ENCODE measurements at regions not wholly inside any gene's neighbourhood (a gene's known extent, or its start where the extent isn't known, plus 50 kb on each side); places are given as distances from the start of the nearest gene placed in this dataset.
A peak's percentile ranks its signal among the peaks of the same experiment; 100 is the strongest.

DNA sequence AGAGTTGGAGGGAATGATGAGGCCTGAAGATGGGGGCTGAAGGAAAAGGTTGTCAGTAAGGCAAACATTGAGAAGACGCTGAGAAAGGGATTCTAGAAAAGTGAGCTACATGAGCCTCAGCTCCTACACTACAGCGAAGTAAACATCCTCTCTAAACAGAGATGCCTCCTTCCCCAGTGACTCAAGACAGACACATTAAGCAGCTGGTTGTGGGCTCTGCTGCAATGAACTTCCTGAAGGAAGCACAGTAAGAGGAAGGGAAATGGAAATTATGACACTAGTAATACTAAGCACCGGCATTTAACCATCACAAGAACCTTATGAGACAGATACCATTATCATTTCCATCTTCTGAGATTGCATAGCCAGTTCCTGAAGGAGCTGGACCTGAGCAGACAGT lies 190.5 kb downstream of the C11orf87 start:
- H3K9me1 ChIP-seq (ENCODE audit: control insufficient read depth, extremely low read depth, insufficient read depth, low read length): no peaks in the 10 kb centered on the region
- dilution Hi-C loops (cut with MboI; ENCODE audit: extremely low pct_ligation_motif_present, low sequenced_read_pairs): no loop called here
- no peak overlapping the region for H2AFZ ChIP-seq (ENCODE audit: control insufficient read depth, low read length)
- FAIRE-seq (peak; percentile 75), DNase-seq (ENCODE audit: low read depth, low spot score) (no peak)
- no peaks in the 10 kb centered on the region for H3K36me3 ChIP-seq (ENCODE audit: control insufficient read depth in 2 of 2, extremely low read depth in 1 of 2, insufficient read depth in 2 of 2, low read length in 2 of 2)
- H3K27ac ChIP-seq (ENCODE audit: control insufficient read depth, insufficient read depth, low read length): no peak overlapping the region
- H3K4me3 ChIP-seq (ENCODE audit: control insufficient read depth in 2 of 3, extremely low read depth in 1 of 3, insufficient read depth in 2 of 3, low read depth in 1 of 3, low read length in 3 of 3): no peak overlapping the region
- H3K27me3 ChIP-seq (ENCODE audit: control insufficient read depth, extremely low read depth, insufficient read depth, low read length): no peaks in the 10 kb centered on the region
- H3K9me3 ChIP-seq (ENCODE audit: control insufficient read depth, low read depth, low read length): no peaks in the 10 kb centered on the region
- H3K9ac ChIP-seq (ENCODE audit: control insufficient read depth, extremely low read depth, insufficient read depth, low read length): no peak overlapping the region
- TF ChIP-seq EZH2 (IDR thresholded peaks at IDR 0.05; ENCODE audit: low read length): no peak
- TF ChIP-seq, protein P1, sequence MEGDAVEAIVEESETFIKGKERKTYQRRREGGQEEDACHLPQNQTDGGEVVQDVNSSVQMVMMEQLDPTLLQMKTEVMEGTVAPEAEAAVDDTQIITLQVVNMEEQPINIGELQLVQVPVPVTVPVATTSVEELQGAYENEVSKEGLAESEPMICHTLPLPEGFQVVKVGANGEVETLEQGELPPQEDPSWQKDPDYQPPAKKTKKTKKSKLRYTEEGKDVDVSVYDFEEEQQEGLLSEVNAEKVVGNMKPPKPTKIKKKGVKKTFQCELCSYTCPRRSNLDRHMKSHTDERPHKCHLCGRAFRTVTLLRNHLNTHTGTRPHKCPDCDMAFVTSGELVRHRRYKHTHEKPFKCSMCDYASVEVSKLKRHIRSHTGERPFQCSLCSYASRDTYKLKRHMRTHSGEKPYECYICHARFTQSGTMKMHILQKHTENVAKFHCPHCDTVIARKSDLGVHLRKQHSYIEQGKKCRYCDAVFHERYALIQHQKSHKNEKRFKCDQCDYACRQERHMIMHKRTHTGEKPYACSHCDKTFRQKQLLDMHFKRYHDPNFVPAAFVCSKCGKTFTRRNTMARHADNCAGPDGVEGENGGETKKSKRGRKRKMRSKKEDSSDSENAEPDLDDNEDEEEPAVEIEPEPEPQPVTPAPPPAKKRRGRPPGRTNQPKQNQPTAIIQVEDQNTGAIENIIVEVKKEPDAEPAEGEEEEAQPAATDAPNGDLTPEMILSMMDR (optimal IDR thresholded peaks at IDR 0.05 in 1 of 3, IDR thresholded peaks at IDR 0.05 in 1 of 3, conservative IDR thresholded peaks at IDR 0.05 in 1 of 3; ENCODE audit: extremely low read depth in 1 of 3, insufficient read depth in 2 of 3, low read length in 3 of 3): no peak
- no peaks in the 10 kb centered on the region for H3K79me2 ChIP-seq (ENCODE audit: control insufficient read depth, insufficient read depth, low read length)
- no peaks in the 10 kb centered on the region for H3K4me1 ChIP-seq (ENCODE audit: control insufficient read depth, extremely low read depth, insufficient read depth, low read length)
- H4K20me1 ChIP-seq (ENCODE audit: control insufficient read depth, extremely low read depth, insufficient read depth, low read length): no peaks in the 10 kb centered on the region
- no peak overlapping the region for H3K4me2 ChIP-seq (ENCODE audit: control insufficient read depth, extremely low read depth, insufficient read depth, low read depth, low read length)

DNA sequence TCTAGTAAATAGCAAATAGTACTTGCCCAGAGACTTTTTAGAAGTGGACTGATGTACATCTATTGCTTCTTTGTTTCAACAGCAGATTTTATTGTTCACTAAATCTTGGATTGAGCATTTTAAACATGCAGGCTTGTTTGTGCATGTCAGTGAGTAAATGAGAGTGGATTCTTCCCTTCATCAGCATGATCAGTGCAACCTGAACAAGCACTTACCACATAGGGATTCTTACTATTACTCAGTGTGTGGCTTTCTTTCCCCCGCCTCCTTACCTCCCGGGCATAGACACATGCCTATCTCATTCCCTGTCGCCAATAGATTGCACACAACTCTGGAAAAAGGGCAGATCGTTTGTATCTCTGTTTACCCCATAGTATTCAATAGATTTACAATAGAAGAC lies 197.5 kb downstream of the C11orf87 start:
- peak; percentile 73 for DNase-seq (ENCODE audit: low read depth, low spot score)
- no peaks in the 10 kb centered on the region for H4K20me1 ChIP-seq (ENCODE audit: control insufficient read depth, extremely low read depth, insufficient read depth, low read length)
- H3K27me3 ChIP-seq (ENCODE audit: control insufficient read depth, extremely low read depth, insufficient read depth, low read length): no peaks in the 10 kb centered on the region
- peak overlapping the region; percentile 60 for H3K27ac ChIP-seq (ENCODE audit: control insufficient read depth, insufficient read depth, low read length)
- H3K9ac ChIP-seq (ENCODE audit: control insufficient read depth, extremely low read depth, insufficient read depth, low read length): no peak overlapping the region
- H3K79me2 ChIP-seq (ENCODE audit: control insufficient read depth, insufficient read depth, low read length): no peaks in the 10 kb centered on the region
- H3K4me2 ChIP-seq (ENCODE audit: control insufficient read depth, extremely low read depth, insufficient read depth, low read depth, low read length): peak overlapping the region; percentile 75
- peak overlapping the region in 1 of 3 experiments; percentile 32 for H3K4me3 ChIP-seq (ENCODE audit: control insufficient read depth in 2 of 3, extremely low read depth in 1 of 3, insufficient read depth in 2 of 3, low read depth in 1 of 3, low read length in 3 of 3)
- dilution Hi-C loops (cut with MboI; ENCODE audit: extremely low pct_ligation_motif_present, low sequenced_read_pairs): no loop called here
- TF ChIP-seq, protein P1 (optimal IDR thresholded peaks at IDR 0.05 in 1 of 3, IDR thresholded peaks at IDR 0.05 in 1 of 3, conservative IDR thresholded peaks at IDR 0.05 in 1 of 3; ENCODE audit: extremely low read depth in 1 of 3, insufficient read depth in 2 of 3, low read length in 3 of 3): no peak
- no peak for TF ChIP-seq EZH2 (IDR thresholded peaks at IDR 0.05; ENCODE audit: low read length)
- peak; percentile 97 for FAIRE-seq
- H3K9me3 ChIP-seq (ENCODE audit: control insufficient read depth, low read depth, low read length): no peaks in the 10 kb centered on the region
- H3K36me3 ChIP-seq (ENCODE audit: control insufficient read depth in 2 of 2, extremely low read depth in 1 of 2, insufficient read depth in 2 of 2, low read length in 2 of 2): no peaks in the 10 kb centered on the region
- peak overlapping the region; percentile 15 for H2AFZ ChIP-seq (ENCODE audit: control insufficient read depth, low read length)
- no peaks in the 10 kb centered on the region for H3K9me1 ChIP-seq (ENCODE audit: control insufficient read depth, extremely low read depth, insufficient read depth, low read length)
- H3K4me1 ChIP-seq (ENCODE audit: control insufficient read depth, extremely low read depth, insufficient read depth, low read length): peaks cover 25% of the 10 kb centered on the region
